GM23338 (cell line): ENCODE measurements at regions not wholly inside any gene's neighbourhood (a gene's known extent, or its start where the extent isn't known, plus 50 kb on each side); places are given as distances from the start of the nearest gene placed in this dataset.
"Not testable (repeated sequence)": the region's sequence is repeated elsewhere in the genome, so short reads cannot be mapped to it uniquely, and the experiment has no call there.

ENCODE experiments used
- ZNF114 ChIP-seq: fragments of 250-450 bp; sonication (Bioruptor Pico); IDR thresholded peaks from 2 replicates; pipeline ENCODE4 v1.5.0; 2020; ENCODE audit warnings: mild to moderate bottlenecking, moderate library complexity
- TF ChIP-seq, protein P1 (sequence below), 2 experiments: fragments of 200-600 bp in 1 of 2; sonication (generic) in 1 of 2; conservative IDR thresholded peaks; 2 replicates each; pipeline versions ENCODE4 v1.5.1 to v1.6.1; 2016 to 2017; ENCODE audit warnings: antibody characterized with exemption in 2 of 2, low read depth in 2 of 2, mild to moderate bottlenecking in 2 of 2, moderate library complexity in 1 of 2

DNA sequence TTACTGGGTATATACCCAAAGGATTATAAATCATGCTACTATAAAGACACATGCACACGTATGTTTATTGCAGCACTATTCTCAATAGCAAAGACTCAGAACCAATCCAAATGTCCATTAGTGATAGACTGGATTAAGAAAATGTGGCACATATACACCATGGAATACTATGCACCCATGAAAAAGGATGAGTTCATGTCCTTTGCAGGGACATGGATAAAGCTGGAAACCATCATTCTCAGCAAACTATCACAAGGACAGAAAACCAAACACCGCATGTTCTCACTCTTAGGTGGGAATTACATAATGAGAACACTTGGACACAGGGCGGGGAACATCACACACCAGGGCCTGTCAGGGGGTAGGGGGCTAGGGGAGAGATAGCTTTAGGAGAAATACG, 186.1 kb upstream of the FTMT start:
- TF ChIP-seq ZNF114 (CRISPR knock-in tag): not testable (repeated sequence)
- TF ChIP-seq, protein P1, sequence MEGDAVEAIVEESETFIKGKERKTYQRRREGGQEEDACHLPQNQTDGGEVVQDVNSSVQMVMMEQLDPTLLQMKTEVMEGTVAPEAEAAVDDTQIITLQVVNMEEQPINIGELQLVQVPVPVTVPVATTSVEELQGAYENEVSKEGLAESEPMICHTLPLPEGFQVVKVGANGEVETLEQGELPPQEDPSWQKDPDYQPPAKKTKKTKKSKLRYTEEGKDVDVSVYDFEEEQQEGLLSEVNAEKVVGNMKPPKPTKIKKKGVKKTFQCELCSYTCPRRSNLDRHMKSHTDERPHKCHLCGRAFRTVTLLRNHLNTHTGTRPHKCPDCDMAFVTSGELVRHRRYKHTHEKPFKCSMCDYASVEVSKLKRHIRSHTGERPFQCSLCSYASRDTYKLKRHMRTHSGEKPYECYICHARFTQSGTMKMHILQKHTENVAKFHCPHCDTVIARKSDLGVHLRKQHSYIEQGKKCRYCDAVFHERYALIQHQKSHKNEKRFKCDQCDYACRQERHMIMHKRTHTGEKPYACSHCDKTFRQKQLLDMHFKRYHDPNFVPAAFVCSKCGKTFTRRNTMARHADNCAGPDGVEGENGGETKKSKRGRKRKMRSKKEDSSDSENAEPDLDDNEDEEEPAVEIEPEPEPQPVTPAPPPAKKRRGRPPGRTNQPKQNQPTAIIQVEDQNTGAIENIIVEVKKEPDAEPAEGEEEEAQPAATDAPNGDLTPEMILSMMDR (conservative IDR thresholded peaks at IDR 0.05; ENCODE audit: low read depth in 2 of 2): not testable (repeated sequence)
